EH (cell line): ENCODE measurements at regions not wholly inside any gene's neighbourhood (a gene's known extent, or its start where the extent isn't known, plus 50 kb on each side); places are given as distances from the start of the nearest gene placed in this dataset.
A peak's percentile ranks its signal among the peaks of the same experiment; 100 is the strongest.
"Not testable (repeated sequence)": the region's sequence is repeated elsewhere in the genome, so short reads cannot be mapped to it uniquely, and the experiment has no call there.

Experiments used
- DNase-seq: peaks from one replicate; pipeline ENCODE4 v3.0.0-alpha.2; 2015; ENCODE audit warnings: low read depth

DNA sequence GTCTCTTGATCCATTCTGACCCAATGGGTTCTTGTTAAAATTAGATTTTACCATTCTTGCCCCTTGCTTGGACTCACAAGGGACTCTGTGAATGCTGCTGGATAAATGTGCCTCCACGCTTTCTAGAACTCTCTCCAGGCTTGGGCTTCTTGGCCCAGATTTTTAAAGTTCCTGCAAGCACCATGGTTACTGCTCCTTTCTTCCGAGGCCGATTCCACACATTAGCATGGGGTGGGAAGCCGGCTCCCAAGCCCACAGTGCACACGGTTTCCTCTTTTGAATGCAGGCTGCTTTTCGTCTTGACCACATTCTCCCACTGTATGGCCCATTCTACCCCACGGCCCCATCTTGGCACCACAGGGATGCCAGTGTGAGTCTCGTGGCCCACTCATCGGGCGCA lies 174.3 kb upstream of the PITRM1 start:
- DNase-seq = no peak

DNA sequence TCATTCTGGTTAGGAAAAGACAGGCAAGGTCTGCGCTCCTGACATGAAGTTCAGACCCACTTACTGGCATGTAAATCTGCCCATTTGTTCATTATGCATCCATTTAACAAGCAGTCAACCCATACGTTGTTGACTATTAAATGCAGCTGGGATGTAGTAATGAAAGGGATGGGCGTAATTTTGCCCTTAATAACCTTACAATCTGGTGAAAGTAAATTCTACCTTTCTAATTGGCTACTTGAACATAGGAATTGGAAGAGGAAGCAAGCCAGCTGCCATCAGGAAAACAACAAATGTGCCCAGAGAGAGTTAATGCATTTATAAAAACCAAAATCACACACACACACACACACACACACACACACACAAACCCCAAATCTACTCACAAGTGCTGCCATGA lies 170.2 kb upstream of the PITRM1 start:
- no peak for DNase-seq

DNA sequence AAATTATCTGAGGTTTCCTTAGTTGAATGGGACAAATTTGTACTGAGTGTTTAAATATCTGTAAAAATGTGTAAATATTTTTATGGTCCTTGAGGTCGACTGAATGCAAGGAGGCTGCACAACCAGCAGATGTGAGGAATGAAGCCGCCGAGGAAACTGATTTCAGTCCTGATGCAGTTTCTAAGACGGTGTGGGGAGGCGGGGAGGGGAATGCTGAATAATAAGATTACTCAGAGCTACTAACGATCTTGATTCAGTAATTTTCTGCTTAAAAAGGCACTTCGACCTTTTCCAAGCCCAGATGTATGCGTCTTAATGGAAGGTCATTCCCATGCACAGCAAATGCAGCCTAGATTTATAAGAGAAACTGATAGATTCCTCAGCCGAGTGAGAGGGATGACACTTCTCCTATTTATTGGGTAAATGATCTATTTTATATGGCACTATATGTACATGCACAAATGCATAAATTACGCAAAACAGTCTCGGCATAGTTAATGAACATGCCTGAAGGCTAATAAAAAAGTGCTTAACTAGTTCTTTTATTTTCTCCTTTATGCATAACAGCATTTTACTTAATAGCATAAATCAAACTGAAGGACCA lies 167.6 kb upstream of the PITRM1 start:
- no peak for DNase-seq

DNA sequence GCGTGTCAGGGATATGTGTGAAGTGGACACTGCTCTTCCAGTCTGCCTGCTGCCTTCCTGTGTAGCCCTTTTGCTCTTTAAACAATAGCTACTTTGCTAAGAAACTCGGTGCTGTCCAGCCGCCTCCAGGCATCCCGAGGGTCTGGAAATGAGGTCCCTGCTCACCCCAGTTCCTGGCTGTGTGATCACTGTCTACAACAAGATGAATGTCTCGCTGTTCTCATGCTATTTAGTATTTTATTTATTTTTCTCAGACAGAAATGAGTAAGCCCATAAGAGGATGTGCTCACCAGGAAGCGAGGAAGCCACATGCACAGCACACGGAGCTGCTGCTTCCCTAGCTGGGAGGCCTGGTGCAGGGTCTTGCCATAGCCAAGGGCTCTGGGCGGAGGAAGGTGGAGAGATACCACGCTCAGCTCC lies 167.0 kb upstream of the PITRM1 start:
- DNase-seq = peak; percentile 71

DNA sequence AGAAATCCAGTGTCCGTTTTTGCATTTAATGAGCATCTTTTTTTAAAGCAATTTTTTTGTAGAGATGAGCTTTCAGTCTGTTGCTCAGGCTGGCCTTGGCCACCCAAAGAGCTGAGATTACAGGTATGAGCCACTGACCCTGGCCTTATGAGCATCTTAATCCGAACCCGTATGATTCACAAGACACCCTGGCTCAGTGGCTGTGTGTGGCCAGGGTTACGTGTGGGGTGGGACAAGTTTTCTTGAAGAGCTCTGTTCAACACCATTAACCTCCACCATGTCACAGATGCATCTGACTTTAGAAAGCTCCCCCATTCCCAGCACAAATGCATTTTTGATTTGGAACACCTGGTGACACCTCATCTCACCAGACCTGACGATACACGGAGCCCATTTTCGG lies 166.5 kb upstream of the PITRM1 start:
- DNase-seq = no peak

DNA sequence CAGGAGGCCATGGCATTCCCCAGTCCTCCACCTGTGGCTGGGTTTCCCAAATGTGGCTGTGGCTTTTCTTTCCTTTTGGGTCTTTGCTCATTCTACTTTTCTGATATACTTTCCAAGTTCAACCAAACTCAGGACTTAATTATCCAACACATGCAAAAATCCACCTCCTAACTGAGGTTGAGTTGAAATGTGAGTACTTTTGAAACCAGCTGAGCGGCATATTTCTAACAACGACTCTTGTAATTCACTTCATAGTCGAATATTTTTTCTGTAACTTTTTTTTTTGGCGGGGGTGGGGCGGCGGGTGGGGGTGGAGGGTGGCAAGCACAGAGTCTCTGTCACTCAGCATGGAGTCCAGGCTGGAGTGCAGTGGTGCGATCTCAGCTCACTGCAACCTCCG lies 165.2 kb upstream of the PITRM1 start:
- no peak for DNase-seq

DNA sequence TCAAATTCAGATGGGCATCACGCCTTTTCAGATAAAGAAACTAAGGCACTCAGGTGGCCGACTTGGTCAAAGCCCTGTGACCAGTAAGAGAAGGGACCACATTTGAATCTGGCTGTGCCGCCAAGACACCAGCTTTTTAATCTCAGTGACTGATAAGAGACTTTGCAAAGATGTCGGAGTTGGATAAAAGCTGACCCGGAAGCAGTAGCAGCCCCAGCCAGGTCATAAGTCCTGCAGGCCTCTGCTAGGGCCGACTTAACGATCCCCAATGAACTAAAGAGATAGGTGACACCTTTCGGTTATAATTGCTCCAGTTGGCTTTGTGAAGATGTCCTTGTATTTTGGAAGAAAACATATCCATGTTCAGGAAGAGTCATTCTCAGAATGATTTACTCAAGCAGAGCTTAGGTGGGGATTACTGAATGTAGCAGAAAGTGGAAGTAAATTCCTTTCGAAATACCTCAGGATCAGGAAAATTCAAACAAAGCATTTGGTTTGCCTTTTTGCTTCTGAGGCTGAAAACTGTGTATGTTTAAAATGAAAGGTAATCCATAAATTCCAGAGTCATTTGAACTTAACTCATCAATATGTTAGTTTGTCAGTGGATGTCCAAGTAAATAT lies 164.2 kb upstream of the PITRM1 start:
- no peak for DNase-seq

DNA sequence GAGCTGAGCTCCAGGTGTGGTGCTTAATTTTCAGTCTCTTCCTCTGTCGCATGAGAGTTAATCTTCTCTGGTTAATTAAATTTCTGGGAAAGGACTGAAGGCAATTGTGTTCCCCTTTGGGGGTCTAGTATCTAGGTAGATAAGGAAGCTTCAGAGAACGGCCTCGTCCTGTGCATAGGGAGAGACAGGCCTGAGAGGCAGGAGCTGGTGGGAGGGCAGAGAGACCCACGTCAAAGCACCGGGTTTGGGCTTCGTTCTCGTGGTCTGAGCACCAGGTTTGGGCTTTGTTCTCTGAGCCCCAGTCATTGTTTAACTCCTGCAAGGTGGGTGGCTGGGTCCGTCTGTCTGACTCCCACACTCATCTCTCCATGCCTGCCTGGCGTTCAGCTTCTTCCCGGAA lies 160.8 kb upstream of the PITRM1 start:
- DNase-seq = no peak

DNA sequence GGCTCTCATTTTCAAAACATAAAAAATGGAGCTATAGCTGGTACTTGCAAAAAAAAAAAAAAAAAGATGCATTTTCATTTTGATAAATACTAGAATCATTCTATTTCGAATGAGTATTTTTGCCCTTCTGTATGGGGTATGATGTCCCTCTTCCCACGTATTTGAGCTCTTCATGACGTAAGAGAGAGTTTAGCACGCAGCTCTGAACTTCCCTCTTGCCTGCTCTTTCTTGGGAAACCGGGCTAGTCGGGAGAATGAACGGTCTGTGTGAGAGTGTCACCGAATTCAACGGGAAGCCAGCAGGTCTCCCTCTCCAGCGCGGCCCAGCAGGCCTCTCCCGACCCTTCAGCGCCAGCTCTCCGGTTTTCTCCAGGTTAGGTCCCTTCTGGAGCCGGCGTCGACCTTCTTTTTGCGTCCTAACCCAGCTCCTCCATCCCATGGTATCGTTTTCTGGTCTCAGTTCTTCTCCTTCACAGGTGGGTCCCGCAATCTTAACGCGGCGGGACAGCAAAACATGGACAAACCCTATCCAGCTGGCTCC lies 159.2 kb upstream of the PITRM1 start:
- no peak for DNase-seq

DNA sequence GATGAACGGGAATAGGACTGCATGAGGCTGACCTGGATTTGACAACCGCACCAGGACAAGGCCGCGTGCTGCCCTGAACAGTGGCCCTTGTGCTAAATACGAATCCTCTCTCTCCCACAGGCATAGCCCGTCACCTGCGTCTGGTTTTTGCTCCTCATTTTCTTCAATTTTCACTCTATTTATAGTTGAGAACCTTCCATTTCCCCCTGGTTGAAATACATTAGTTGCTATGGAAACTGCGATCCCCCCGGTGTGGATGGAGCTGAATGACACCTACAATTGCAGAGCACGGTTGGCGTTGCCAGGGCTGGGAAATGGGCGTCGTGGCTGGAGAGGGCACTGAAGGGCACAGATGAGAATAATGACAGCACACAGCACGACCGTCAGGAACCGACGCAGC lies 158.6 kb upstream of the PITRM1 start:
- DNase-seq = no peak

DNA sequence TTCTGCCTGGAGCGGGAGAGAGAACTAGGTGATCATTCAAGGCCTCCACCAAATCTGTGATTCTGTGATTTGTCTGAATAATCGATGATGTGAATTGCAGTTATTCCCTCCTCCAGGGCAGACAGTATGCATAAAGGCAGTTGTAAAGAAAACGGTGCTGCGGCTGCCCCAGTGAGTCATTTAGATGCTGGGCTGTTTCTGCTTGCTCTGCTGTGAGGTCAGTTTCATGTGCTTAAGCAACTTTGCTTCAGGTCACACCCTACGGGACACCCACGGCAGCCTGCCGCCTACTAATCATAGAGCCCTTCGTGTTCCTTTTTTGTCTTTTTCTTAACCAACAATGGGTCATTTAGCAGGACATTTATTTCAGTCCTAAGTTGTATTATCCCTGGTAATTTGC lies 158.1 kb upstream of the PITRM1 start:
- DNase-seq = peak; percentile 66

DNA sequence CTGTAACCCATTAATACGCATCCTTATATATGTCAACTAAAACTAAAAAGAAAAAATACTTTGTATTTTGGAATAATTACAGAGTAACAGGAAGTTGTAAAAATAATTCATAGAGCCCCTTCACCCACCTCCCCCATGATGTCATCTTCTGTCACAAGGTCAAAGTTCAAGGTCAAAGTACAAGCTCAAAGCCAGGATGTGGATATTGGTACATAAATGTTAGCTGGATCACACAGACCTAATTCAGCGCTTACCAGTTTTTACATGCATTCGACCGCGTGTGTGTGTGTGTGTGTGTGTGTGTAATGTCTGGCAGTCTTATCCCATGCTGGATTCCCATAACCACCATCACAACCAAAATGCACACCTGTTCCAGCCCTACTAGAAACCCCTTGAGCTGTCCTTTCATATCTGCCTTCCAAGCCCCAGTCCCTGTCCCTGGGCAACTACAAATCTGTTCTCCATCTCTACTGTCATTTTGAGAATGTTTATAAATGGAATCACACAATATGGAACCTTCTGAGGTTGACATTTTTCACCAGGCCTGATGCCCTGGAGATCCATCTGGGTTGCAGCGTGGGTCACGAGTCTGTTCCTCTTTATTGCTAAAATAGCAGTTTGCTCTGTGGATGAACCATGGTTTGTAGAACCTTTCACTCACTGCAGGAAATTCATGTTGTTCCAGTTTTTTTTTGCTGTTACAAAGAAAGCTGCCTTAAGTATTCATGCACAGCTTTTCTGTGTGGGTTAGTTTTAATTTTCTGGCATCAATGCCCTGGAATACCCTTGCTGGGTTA lies 153.6 kb upstream of the PITRM1 start:
- no peak for DNase-seq

DNA sequence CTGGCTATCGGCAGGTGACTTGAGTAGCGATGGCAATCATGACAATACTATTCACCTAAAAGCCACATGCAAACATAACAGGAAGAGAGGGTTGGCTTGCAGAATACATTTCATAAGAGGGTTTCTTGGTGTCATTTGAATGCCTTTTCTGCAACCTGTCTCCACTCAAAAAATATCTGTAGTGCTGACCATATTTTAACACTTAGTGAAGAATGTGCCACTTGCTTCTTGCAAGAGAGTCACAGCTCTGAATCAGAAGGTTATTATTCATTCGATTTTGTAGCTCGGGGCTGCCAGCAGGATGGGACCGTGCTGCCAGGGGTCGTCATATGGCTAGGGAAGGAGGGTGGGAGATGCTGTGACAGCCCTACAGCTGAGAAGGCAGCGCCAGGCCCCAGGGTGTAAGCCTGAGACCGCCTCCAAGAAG lies 152.0 kb upstream of the PITRM1 start:
- DNase-seq = peak; percentile 54

DNA sequence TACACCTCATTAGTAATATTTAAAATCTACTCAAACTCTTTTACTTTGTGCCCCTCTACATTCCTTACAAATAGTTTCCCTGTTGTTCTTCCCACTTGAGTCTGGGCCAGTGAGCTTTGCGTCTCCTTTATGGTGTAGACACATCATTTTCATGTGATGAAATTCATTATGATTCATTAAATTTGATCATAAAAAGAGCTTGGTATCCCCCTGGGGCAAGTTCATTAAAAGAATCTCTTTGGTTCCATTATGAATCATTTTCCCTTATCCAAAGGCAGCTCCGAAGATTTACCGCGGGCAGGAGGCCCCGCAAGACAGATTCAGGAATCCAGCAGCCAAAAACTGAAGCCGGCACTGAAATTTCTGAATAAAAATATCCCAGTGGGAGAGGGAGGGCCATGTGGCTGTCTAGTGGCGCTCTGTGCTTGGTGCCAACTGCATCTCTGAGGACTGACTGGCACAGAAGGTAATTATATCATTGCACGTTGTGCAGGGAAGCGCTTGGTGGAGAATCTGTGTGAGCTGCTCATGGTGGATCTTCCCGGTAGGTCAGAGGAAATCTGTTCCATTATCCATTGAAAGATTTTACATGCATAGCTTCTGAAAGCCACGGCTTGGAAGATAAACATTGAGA lies 151.4 kb upstream of the PITRM1 start:
- peak; percentile 94 for DNase-seq

DNA sequence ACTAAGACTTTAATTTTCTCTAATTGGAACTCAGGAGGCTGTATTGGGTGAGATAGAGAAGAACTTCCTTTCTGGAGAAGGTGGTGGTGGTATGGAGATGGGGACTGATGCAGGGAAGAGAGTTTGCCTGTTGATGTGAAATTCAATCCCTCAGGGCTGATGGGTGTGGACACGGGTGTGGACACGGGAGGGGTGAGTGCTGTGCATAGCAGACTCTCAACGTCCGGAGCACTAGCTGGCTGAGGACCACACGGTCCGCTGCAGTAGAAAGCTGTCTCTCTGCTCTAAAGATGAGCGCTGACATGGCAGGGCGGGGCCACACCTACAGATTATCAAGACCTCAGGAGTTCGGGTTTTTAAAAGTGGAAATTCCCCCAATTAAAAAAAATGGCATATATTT lies 148.5 kb upstream of the PITRM1 start:
- no peak for DNase-seq

DNA sequence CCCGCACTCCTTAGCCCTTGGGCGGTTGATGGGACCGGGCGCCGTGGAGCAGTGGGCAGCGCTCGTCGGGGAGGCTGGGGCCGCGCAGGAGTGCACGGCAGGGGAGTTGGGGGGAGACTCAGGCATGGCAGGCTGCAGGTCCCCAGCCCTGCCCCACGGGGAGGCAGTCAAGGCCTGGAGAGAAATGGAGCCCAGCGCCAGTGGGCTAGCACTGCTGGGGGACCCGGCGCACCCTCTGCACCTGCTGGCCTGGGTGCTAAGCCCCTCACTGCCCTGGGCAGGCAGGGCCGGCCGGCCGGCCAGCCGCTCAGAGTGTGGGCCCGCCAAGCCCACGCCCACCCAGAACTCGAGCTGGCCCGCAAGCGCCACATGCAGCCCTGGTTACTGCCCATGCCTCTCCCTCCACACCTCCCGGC lies 147.2 kb upstream of the PITRM1 start:
- no peak for DNase-seq

DNA sequence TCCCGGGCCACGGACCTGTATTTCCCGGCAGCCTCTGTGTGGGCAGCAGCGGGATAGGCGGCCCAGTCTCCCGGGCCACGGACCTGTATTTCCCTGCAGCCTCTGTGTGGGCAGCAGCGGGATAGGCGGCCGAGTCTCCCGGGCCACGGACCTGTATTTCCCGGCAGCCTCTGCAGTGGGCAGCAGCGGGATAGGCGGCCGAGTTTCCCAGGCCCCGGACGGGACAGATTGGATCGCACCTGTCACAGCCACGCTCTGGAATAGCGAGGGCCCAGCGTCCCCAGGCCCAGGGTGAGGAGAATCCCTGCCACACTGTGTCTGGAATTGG lies 145.9 kb upstream of the PITRM1 start:
- DNase-seq = not testable (repeated sequence)

DNA sequence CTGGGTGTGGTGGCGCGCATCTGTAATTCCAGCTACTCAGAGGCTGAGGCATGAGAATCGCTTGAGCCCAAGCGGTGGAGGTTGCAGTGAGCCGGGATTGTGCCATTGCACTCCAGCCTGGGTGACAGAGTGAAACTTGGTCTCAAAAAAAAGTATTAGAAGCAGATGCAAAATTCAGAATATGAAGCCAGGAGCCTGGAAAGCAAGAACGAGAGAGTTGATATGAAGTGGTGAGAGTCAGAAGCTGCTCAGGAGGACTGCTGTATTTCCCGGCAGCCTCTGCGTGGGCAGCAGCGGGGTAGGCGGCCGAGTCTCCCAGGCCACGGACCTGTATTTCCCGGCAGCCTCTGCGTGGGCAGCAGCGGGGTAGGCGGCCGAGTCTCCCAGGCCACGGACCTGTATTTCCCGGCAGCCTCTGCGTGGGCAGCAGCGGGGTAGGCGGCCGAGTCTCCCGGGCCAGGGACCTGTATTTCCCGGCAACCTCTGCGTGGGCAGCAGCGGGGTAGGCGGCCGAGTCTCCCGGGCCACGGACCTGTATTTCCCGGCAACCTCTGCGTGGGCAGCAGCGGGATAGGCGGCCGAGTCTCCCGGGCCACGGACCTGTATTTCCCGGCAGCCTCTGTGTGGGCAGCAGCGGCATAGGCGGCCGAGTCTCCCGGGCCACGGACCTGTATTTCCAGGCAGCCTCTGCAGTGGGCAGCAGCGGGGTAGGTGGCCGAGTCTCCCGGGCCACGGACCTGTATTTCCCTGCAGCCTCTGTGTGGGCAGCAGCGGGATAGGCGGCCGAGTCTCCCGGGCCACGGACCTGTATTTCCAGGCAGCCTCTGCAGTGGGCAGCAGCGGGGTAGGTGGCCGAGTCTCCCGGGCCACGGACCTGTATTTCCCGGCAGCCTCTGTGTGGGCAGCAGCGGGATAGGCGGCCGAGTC lies 145.2 kb upstream of the PITRM1 start:
- not testable (repeated sequence) for DNase-seq

DNA sequence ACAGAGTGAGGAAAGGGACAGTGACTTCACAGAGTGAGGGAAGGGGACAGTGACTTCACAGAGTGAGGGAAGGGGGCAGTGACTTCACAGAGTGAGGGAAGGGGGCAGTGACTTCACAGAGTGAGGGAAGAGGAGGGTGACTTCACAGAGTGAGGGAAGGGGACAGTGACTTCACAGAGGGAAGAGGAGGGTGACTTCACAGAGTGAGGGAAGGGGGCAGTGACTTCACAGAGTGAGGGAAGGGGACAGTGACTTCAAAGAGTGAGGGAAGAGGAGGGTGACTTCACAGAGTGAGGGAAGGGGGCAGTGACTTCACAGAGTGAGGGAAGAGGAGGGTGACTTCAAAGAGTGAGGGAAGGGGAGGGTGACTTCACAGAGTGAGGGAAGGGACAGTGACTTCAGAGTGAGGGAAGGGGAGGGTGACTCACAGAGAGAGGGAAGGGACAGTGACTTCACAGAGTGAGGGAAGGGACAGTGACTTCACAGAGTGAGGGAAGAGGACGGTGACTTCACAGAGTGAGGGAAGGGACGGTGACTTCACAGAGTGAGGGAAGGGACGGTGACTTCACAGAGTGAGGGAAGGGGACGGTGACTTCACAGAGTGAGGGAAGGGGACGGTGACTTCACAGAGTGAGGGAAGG lies 142.0 kb upstream of the PITRM1 start:
- not testable (repeated sequence) for DNase-seq

DNA sequence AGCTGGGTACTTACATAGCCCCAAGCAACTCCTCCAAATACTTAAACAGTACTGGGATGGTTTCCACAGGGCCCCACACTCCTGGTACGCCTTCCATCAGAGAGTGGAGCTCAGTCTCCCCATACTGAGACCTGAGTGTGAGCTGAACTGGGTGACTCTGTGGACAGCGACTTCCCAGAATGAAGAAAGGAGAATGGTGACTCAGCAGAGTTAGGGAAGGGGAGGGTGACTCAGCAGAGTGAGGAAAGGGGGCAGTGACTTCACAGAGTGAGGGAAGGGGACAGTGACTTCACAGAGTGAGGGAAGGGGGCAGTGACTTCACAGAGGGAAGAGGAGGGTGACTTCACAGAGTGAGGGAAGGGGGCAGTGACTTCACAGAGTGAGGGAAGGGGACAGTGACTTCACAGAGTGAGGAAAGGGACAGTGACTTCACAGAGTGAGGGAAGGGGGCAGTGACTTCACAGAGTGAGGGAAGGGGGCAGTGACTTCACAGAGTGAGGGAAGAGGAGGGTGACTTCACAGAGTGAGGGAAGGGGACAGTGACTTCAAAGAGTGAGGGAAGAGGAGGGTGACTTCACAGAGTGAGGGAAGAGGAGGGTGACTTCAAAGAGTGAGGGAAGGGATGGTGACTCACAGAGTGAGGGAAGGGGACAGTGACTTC lies 141.3 kb upstream of the PITRM1 start:
- peak; percentile 82 for DNase-seq
